Subcutaneous abdominal adipose tissue (tissue), 5 donors: ENCODE measurements at regions not wholly inside any gene's neighbourhood (a gene's known extent, or its start where the extent isn't known, plus 50 kb on each side); places are given as distances from the start of the nearest gene placed in this dataset.

Source experiments
- H3K27ac ChIP-seq: one replicate; pipeline ENCODE4 v1.7.0; 2013; ENCODE audit warnings: low read depth, mild to moderate bottlenecking, inconsistent platforms, low read length, moderate library complexity
- H3K27me3 ChIP-seq, 5 donors: one replicate each; pipeline ENCODE4 v1.7.0; 2013; ENCODE audit warnings: low read length in 5 of 5, inconsistent platforms in 1 of 5; ENCODE audit not compliant: control insufficient read depth in 5 of 5, insufficient read depth in 4 of 5
- H3K36me3 ChIP-seq, 5 donors: one replicate each; pipeline ENCODE4 v1.7.0; 2013; ENCODE audit warnings: low read length in 5 of 5; ENCODE audit not compliant: control insufficient read depth in 5 of 5, insufficient read depth in 5 of 5
- H3K4me1 ChIP-seq, 5 donors: one replicate each; pipeline ENCODE4 v1.7.0; 2013; ENCODE audit warnings: low read length in 5 of 5, mild to moderate bottlenecking in 3 of 5, moderate library complexity in 1 of 5; ENCODE audit not compliant: control insufficient read depth in 5 of 5, insufficient read depth in 5 of 5
- H3K4me3 ChIP-seq, 5 donors: one replicate each; pipeline ENCODE4 v1.7.0; 2013; ENCODE audit warnings: low read length in 5 of 5, low read depth in 1 of 5
- H3K9ac ChIP-seq, 5 donors: one replicate each; pipeline ENCODE4 v1.7.0; 2013; ENCODE audit warnings: low read length in 5 of 5, mild to moderate bottlenecking in 4 of 5, moderate library complexity in 3 of 5
- H3K9me3 ChIP-seq, 5 donors: one replicate each; pipeline ENCODE4 v1.7.0; 2013; ENCODE audit warnings: low read length in 5 of 5; ENCODE audit not compliant: control insufficient read depth in 5 of 5
- donor health status: healthy.
- donor health status: healthy.
- donor health status: healthy.
- donor health status: healthy.
- donor health status: healthy.

DNA sequence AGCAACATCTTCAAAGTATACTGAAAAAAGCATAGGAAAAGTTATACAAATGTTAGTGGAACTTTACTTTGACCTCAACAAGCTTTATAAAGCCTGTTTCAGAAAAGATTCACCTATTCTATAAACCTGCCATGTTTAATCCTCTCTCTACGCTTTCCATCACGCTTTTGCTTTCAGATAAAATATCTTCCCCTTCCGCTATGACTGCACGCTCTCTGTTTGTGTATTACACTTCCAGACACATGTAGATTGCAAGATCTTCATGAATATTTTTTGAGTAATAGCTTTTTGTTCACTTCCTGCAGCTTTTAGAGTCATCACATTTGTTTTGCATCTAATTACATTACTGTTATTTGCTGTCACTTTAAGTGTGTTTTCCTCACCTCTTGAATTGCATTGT lies 271.4 kb downstream of the RASSF9 start:
- Histone ChIP-seq H3K27me3 (no peaks in the 10 kb centered on the region), H3K9me3 (no peaks in the 10 kb centered on the region), H3K27ac (no peak overlapping the region), H3K9ac (no peak overlapping the region), H3K36me3 (no peaks in the 10 kb centered on the region), H3K4me3 (no peak overlapping the region), H3K4me1 (no peaks in the 10 kb centered on the region)

DNA sequence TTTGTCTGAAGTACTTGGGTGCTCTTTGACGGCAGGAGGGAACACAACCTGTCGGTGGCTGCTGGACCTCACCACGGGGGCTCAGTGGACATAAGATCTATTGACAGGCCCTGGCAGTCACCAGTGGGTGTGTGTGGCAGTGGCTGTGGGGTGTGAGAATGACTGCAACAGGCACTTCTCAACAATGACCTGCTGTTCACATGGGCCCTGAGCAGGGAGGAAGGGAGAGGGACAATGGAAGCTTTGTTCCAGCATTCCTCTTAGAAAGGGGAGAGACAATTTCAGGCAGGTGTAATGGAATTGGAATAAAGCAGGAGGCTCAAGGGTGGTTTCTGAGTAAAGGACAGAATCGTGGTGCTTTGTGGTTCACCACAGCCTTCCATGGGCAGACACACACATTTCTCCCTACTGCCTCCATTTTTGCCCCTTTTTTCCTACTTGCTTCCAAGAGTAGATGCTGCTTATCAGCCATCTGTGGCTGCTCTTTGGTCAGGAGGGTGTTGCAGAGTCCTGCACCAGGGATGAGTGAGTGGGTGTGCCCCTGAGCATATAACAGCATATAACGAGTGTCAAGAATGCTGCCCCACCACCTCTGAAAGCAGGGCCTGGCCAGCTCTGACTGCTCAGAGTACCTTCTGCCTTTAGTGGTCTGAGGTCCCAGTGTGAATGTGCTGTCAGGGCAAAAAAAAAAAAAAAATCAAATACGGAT lies 267.7 kb downstream of the RASSF9 start:
- H3K9ac ChIP-seq = no peak overlapping the region
- H3K27ac ChIP-seq = no peak overlapping the region
- H3K9me3 ChIP-seq = no peaks in the 10 kb centered on the region
- H3K27me3 ChIP-seq = no peaks in the 10 kb centered on the region
- H3K4me3 ChIP-seq = no peak overlapping the region
- no peaks in the 10 kb centered on the region for H3K36me3 ChIP-seq
- no peaks in the 10 kb centered on the region for H3K4me1 ChIP-seq

DNA sequence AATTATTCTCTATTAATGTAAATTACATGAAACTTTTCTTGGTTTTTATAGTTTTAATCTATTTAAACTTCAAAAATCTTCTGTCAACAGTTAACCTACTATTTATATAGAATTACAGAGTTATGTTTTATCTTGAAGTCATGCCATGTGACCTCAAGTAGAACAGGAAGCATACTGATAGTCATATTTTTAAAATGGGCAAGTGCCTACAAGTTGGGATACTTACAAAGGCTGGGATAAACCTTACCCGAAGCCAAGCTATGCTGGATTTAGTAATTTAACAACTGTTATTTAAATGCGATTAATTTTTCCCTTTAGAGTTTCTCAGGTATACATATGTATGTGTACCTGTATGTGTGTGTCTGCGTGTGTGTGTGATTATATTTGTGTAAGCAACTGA lies 266.9 kb downstream of the RASSF9 start:
- Histone ChIP-seq H3K36me3 (no peaks in the 10 kb centered on the region), H3K27ac (no peak overlapping the region), H3K9me3 (no peaks in the 10 kb centered on the region), H3K4me1 (no peaks in the 10 kb centered on the region), H3K9ac (no peak overlapping the region), H3K4me3 (no peak overlapping the region), H3K27me3 (no peaks in the 10 kb centered on the region)

DNA sequence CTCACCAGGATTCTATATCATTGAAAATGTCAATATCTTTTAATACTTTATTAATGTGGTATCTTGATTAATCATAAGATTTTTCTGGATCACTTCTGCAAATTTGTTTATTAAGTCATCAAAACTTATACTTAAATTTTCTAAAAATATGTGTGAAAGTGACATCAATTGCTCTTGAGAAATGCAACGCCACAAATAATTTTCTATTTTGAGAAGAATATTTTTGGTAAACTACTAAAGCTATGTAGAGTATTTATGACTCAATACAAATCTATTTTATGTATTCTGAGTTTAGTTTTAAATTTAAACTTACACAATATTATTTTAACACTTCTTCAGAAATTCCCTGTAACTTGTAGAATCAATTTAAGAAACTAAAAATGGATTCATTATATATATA lies 263.3 kb downstream of the RASSF9 start:
- H3K27ac ChIP-seq = no peak overlapping the region
- no peak overlapping the region for H3K9ac ChIP-seq
- H3K4me3 ChIP-seq = no peak overlapping the region
- H3K36me3 ChIP-seq = no peaks in the 10 kb centered on the region
- no peaks in the 10 kb centered on the region for H3K27me3 ChIP-seq
- no peaks in the 10 kb centered on the region for H3K9me3 ChIP-seq
- H3K4me1 ChIP-seq = no peaks in the 10 kb centered on the region

DNA sequence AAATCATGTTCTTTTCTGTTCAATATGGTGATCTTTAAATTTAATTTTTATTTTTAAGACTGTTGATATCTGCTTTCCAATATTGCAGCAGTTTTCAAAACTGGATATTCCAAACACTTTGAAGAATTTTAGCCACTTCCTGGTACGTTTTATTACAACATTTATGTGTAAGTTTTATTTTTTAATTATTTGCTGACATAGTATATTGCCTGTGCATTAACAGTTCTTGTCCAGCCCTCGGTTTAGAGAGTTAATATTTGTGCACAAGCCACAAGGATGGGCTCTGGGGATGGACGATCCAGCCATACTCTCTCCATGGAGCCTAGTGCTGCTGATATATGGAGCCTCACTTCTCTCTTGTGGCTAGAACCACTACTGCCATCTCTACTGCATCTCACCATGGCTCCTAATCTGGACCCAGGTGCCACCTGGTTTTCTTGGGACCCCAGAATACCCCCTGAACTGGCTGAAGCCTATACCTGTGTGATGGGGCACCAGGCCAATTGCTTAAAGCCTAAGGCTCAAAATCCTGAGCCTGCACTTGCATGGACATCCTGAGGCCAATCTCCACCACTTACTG lies 262.5 kb downstream of the RASSF9 start:
- Histone ChIP-seq H3K27ac (no peak overlapping the region), H3K36me3 (no peaks in the 10 kb centered on the region), H3K9ac (no peak overlapping the region), H3K27me3 (no peaks in the 10 kb centered on the region), H3K9me3 (no peaks in the 10 kb centered on the region), H3K4me3 (no peak overlapping the region), H3K4me1 (no peaks in the 10 kb centered on the region)

DNA sequence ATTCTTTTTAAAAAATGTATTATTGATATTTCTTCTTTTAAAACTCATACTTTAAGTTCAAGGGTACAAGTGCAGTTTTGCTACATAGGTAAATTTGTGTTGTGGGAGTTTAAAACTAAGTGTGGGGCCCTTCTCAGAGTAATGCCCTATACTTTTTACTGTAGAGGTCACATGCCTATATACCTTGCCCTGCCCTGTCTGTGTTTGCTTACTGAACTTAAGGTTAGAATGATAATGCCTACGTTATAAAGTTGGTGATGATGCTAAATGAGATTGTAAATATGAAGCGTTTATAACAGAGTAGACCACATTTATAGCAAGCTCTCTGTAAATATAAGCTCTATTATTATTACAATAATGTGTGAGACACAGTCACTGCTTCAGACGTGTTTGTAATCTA lies 261.9 kb downstream of the RASSF9 start:
- no peak overlapping the region for H3K4me3 ChIP-seq
- H3K27me3 ChIP-seq = no peaks in the 10 kb centered on the region
- H3K27ac ChIP-seq = no peak overlapping the region
- H3K36me3 ChIP-seq = no peaks in the 10 kb centered on the region
- H3K4me1 ChIP-seq = no peaks in the 10 kb centered on the region
- no peaks in the 10 kb centered on the region for H3K9me3 ChIP-seq
- no peak overlapping the region for H3K9ac ChIP-seq

DNA sequence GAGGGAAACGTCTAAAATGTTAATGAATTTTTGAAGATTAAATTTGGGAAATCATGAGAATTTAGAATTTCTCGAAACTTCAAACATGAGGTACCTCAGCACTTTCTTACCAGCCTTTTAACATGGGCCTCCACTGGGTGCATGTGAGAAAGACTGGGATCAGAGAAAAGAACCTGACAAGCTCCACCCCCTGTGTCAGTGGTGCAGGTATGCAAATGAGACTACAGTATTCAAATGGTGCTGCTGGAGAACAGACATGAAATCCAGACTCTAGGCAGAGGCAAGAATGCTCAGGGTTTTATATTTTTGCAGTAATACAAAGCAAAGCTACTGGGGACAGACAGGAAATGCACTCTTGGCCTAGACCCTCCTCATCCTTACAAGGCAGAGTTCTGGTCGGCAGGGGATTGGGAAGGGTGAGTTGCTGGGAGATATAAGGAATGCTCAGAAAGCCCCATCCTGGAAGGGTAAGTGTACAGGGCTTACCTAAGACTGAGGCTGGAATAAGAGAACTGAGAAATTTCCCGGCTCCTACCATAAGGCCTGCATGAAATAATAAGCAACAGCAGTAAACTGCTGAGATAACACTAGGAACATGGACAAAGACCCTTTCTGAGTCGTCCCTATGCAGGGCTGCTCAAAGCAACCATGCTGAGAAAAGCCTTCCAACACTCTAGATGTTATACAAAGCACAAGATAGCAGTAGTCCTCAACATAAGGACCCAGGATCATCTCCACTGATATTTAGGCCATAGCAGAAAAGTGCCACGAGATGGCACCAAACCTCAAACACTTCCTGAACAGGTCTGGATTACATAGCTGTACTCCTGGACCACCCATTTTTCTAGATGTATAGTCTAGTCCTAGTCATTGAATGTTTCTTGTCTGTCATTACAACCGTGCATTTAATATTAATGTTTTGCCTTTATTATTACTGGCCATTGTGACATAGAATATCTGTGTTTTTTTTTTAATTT lies 260.8 kb downstream of the RASSF9 start:
- H3K27me3 ChIP-seq = no peaks in the 10 kb centered on the region
- no peaks in the 10 kb centered on the region for H3K4me1 ChIP-seq
- H3K9ac ChIP-seq = no peak overlapping the region
- H3K27ac ChIP-seq = no peak overlapping the region
- H3K4me3 ChIP-seq = no peak overlapping the region
- no peaks in the 10 kb centered on the region for H3K36me3 ChIP-seq
- no peaks in the 10 kb centered on the region for H3K9me3 ChIP-seq

DNA sequence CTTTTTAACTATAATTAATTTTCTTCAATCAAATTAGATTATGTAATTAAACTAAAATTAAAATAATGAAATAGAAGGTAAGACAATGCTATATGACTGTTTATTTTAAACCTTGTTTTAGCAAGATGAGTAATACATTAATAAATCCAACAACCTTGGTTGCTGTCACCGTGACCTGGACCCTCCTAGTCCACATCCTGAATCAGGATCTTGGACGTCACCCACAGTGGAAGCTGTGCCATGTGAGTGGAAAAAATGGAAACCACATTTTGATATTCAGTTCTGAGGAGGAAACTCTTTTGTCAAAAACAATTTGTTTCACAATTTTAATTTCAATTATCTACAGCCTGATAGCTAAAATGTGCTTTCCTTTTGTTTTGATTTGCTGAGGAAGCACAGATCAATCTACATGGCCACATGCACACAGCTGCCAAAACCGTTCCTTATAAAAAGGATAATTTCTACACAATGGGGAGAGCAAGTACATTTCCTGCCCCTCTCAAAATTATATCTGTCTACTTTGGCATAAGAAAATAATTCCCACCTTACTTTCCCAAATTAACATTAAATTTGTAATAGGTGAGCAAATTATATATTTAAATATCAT lies 255.5 kb downstream of the RASSF9 start:
- Histone ChIP-seq H3K27ac (no peak overlapping the region), H3K9me3 (no peaks in the 10 kb centered on the region), H3K36me3 (no peaks in the 10 kb centered on the region), H3K27me3 (no peaks in the 10 kb centered on the region), H3K4me3 (no peak overlapping the region), H3K4me1 (peaks cover 0 to 5% (median 0%) of the 10 kb centered on the region in 5 donors), H3K9ac (no peak overlapping the region)

DNA sequence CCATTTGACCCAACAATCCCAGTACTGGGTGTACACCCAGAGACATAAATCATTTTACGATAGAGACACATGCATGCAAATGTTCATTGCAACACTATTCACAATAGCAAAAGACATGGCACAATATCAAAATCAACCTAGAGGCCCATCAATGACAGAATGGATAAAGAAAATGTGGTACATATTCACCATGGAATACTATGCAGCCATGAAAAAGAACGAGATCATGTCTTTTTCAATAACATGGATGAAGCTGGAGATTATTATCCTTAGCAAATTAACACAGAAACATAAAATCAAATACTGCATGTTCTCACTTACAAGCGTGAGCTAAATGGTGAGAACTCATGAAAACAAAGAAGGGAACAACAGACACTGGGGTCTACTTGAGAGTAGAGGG lies 249.1 kb downstream of the RASSF9 start:
- Histone ChIP-seq H3K36me3 (no peaks in the 10 kb centered on the region), H3K27me3 (no peaks in the 10 kb centered on the region), H3K9ac (no peak overlapping the region), H3K27ac (no peak overlapping the region), H3K4me1 (no peaks in the 10 kb centered on the region), H3K9me3 (peaks cover 0 to 5% (median 0%) of the 10 kb centered on the region in 5 donors), H3K4me3 (no peak overlapping the region)

DNA sequence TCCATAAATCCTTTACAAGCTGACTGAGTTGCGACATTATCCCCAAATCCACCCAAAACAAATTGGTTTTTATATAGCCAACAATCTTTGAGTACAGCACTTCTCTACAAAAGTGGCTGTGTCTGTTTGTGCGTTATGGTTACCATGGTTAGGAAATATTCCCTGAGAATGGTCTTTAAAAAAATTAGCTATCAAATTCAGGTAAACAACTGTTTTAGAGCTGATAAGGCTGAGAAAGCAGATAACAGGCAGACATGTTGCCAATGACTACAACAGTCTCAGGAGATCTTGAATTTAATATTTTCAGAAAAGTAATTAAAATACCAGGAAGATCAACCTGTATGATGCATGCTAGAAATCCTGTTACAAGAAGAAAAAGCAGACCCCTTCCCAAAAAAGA lies 248.0 kb downstream of the RASSF9 start:
- Histone ChIP-seq H3K27ac (no peak overlapping the region), H3K27me3 (no peaks in the 10 kb centered on the region), H3K4me1 (no peaks in the 10 kb centered on the region), H3K4me3 (no peak overlapping the region), H3K36me3 (no peaks in the 10 kb centered on the region), H3K9me3 (peaks cover 0 to 5% (median 0%) of the 10 kb centered on the region in 5 donors), H3K9ac (no peak overlapping the region)
